Activated CD8-positive, alpha-beta memory T cell treated with anti-CD3 and anti-CD28 coated beads for 4 hours (primary cell): ENCODE measurements at regions not wholly inside any gene's neighbourhood (a gene's known extent, or its start where the extent isn't known, plus 50 kb on each side); places are given as distances from the start of the nearest gene placed in this dataset.
"Not testable (repeated sequence)": the region's sequence is repeated elsewhere in the genome, so short reads cannot be mapped to it uniquely, and the experiment has no call there.

Source experiments
- DNase-seq, 2 donors: peaks; one replicate each; pipeline ENCODE4 v3.0.0-alpha.2; 2020; ENCODE audit warnings: low read depth in 2 of 2

GRCh38 chr20:48124960-48125359 lies 339.7 kb upstream of the SULF2 start:
- no peak for DNase-seq

GRCh38 chr20:48124181-48124782 lies 339.0 kb upstream of the SULF2 start:
- DNase-seq: no peak

GRCh38 chr20:48120120-48120519 lies 334.8 kb upstream of the SULF2 start:
- DNase-seq: no peak

DNA sequence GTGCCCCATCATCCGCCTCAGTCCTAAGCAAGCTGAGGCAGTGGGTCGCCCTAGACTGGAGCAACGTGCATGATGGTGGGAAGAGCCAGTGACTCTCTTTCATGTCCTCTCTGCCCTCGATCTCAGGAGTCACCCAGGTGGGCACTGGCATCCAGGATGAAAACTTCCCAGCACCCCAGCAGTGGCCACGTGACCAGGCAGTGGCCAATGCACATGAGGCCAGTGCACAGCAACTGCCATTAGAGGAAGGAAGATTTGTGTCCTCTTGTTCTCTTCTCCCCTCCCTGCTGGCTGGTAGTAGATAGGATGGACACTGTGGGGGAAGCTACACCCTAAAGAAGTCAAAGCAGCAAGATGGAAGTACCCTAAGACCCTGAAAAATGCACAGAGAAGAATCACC lies 334.1 kb upstream of the SULF2 start:
- DNase-seq: not testable (repeated sequence)

DNA sequence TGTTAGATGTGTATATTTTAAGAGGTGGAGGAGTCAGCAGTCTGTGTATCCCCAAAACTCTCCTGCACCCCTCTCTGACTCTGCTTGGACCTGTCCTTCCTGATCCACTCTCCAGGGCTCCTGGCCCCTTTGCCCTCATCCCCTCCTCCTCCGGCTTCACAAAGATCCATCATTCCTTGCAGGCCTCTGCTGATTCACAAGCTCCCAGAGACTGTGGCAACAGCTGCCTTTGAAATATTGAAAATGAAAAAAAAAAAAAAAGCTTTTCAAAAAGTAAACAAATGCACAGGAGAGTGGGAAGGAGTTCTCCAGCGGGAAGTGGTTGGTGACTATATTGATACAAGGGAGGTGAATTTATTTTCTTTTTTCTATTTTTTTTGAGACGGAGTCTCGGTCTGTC lies 330.2 kb upstream of the SULF2 start:
- no peak for DNase-seq

DNA sequence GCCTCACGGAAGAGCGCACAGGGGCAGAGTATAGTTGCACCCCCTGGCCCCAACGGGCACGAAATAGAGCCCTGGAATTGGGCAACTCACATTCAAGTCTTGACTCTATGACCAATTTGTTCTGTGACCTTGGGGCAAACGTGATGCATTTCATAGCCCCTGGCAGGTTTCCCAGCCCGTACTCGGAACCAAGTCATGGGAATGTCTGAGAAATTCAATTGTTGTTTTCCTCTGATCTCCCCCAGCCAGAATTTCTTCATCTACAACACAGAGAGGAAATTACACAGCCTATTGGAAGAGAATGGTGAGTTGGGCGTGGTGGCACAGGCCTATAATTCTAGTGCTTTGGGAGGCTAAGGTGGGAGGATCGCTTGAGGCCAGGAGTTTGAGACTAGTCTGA lies 322.3 kb upstream of the SULF2 start:
- DNase-seq: no peak

DNA sequence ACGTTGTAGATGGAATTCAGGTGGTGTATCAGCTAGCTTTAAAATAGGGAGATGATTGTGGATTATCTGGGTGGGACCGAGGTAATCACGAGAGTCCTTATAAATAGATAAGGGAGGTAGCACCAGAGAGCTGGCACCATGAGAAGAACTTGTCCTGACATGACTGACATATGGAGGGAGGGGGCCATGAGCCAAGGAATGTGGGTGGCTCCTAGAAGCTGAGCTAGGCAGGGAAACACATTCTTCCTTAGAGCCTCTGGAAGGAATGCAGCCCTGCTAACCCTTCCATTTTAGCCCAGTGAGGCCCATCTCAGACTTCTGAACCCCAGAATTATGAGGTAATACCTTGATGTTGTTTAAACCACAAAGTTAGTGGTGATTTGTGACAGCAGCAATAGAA lies 321.1 kb upstream of the SULF2 start:
- DNase-seq: no peak

GRCh38 chr20:48105526-48105925 lies 320.2 kb upstream of the SULF2 start:
- DNase-seq: no peak

DNA sequence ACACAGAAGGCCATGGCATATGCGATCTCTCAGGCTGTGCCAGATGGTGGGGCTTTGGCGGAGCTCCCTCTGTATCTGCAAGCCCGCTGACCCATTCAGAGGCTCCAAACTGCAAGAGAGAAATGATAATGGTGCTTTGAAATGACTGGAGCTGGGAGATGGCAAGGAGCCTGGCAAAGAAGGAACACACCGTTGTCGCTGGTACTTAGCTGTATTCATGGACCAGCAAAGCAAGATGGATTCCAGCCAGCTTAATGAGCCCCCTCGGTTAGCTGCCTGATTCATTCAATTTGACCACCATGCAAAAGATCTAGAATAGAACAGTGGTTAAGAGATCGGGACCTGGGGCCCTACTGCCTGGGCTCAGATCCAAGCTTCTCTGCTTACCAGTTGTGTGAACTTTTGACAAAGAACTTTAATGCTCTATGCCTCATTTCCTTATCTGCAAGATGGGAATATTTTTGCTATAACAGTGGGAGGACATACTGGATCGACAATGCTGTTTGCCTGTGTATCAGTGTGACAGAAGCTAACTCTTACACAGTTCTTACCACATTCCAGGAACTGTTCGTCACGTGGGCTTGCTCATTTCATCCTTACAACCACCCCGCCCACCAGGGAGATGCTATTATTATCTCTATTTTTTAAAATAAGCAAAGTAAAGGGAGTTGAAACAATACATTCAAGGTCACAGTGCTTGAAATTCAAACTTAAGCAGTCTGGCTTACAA lies 317.8 kb upstream of the SULF2 start:
- DNase-seq: no peak

GRCh38 chr20:48102076-48102787 lies 317.0 kb upstream of the SULF2 start:
- DNase-seq: no peak

DNA sequence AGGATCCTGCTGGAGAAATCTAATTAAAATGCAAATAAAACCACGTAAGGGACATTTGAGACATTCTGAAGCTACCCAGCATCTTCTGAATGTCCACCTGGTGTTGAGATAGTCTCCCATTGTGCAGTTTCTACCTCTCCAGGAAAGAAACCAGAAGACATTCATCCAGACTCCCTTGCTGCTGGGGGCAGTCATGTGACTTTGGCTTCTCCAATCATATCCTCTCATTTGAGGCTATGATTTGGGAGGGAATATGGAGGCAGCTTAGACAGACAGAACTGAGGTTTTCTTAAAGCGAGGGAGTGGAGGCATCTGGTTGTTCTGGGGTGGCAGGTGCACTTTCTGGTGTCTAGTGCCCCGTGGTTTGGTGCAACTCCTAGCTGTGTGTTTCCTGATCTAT lies 315.2 kb upstream of the SULF2 start:
- DNase-seq: no peak

DNA sequence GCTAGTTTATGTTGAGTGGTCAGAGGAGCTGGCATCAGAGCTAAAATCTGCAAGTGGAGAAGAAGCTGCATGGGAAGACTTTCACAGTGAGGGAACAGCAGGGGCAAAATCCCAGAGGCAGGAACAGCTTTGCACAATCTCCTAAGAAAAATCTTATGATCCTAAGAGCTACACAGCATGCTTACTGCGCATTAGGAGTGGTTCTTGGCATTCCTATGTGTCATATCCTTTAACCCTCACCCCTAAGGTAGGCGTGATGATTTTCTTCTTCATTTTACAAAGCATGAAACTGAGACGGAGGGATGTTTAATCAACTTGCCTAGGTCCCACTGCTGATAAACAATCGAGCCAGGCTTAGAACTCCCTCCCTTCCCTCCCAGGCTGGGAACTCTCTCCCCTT lies 313.6 kb upstream of the SULF2 start:
- no peak for DNase-seq

DNA sequence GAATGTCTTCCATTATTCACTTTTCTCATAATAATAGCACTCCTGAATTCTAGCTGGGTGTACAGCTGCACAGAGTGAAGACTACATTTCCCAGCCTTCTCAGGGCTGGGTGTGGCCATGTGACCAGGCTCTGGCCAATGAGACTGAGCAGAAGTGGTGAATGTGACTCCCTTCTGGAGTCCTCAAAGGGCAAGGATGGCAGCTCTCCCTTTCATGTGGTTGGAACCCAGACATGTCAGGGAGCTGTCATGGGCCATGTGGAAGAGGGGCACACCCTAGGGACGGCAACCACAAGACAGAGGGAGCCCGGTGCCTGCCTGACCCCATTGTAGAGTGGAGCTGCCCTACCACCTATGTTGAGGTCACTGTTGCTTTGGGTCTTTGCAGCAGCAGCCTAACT lies 312.8 kb upstream of the SULF2 start:
- DNase-seq: no peak

GRCh38 chr20:48096957-48097890 lies 311.9 kb upstream of the SULF2 start:
- DNase-seq: no peak

- no peak for DNase-seq
These were observed 311.1 kb upstream of the SULF2 start for GRCh38 chr20:48096212-48096875.

GRCh38 chr20:48094944-48095343 lies 309.7 kb upstream of the SULF2 start:
- DNase-seq: no peak

- DNase-seq: no peak
These were observed 309.0 kb upstream of the SULF2 start for GRCh38 chr20:48094196-48094749.

DNA sequence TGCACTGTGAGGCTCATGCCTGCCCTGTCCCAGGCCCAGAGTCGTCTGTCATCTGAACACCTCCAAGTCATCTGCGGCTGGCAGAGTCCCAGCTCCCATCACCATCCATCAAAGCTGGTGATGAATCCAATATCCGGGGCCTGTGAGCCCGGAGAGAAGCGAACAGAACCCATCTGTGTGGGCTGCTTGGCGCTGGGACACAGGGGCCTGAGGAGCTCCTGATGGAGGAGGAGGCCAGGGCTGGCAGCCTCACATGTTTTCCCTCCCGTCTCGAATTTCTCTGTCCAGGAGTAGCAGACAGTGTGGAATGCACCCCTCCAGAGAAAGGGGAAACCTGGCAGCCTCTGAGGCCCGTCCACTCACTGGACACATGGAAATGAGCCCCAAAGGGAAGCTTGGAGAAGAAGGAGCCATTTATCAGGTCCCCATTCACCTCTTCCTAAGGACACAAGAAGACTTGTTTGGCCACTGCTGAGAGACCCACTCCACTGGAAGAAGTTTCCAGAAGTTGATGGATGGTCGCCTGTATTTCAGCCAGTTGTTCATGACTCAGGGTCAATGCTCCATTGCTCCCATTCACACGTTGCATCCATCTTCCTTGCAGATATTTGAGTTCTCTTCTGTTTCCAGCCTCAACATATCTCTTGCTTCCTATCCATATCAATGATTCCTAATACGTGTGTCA lies 307.5 kb upstream of the SULF2 start:
- DNase-seq: no peak

DNA sequence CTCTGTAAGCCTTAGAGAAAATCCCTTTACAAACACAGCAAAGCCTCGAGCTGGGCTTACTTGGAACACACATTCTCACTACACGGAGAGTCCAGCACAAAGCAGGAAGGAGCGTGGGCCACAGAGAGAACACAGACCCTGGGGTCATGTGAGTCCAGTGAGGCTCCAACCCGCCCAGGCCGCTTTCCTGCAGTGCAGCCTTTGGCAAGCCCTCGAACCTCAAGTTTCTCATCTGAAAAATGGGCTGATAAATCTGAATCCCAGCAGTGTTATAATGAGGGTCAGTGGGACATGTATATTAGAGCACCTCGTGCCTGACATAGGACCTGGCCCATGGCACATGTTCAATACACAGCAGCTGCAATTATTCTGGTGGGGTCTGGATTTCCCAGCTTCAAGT lies 305.5 kb upstream of the SULF2 start:
- no peak for DNase-seq

- no peak for DNase-seq
These were observed 305.0 kb upstream of the SULF2 start for GRCh38 chr20:48090314-48090713.

- DNase-seq: no peak
These were observed 295.3 kb upstream of the SULF2 start for GRCh38 chr20:48080583-48080982.
